Esophagus squamous epithelium (tissue), 5 donors: ENCODE measurements at regions not wholly inside any gene's neighbourhood (a gene's known extent, or its start where the extent isn't known, plus 50 kb on each side); places are given as distances from the start of the nearest gene placed in this dataset.

Source experiments
- DNase-seq: peaks from one replicate; lab custom pipeline; 2025; lab: John Stamatoyannopoulos, UW
- H3K27ac ChIP-seq, 4 donors: fragments of 200-600 bp; sonication (generic); one replicate each; pipeline ENCODE4 v1.5.1; 2016 to 2019; ENCODE audit warnings: mild to moderate bottlenecking in 1 of 4
- H3K27me3 ChIP-seq, 4 donors: fragments of 200-600 bp; sonication (generic); 1 replicate in 3 of 4; 2 replicates in 1 of 4; pipeline versions ENCODE4 v1.5.1 to v1.6.0; 2017 to 2021; ENCODE audit warnings: antibody characterized with exemption in 1 of 4
- H3K36me3 ChIP-seq, 3 donors: fragments of 200-600 bp; sonication (generic); one replicate each; pipeline ENCODE4 v1.5.1; 2016 to 2019
- H3K4me1 ChIP-seq, 3 donors: fragments of 200-600 bp; sonication (generic); one replicate each; pipeline ENCODE4 v1.5.1; 2017 to 2019
- H3K4me3 ChIP-seq, 4 donors: fragments of 200-600 bp; sonication (generic); 1 replicate in 3 of 4; 2 replicates in 1 of 4; pipeline ENCODE4 v1.5.1; 2016 to 2019; ENCODE audit warnings: mild to moderate bottlenecking in 2 of 4, moderate library complexity in 1 of 4
- H3K9me3 ChIP-seq, 3 donors: fragments of 200-600 bp; sonication (generic); one replicate each; pipeline ENCODE4 v1.5.1; 2016 to 2019
- POLR2A ChIP-seq, 4 donors: fragments of 450-650 bp; IDR thresholded peaks; one replicate each; pipeline ENCODE4 v1.6.1; 2017; ENCODE audit warnings: antibody characterized with exemption in 4 of 4, mild to moderate bottlenecking in 4 of 4, moderate library complexity in 3 of 4
- WGBS, 2 donors: methylation state at CpG; one replicate each; pipeline ENCODE4 v1.1.5; 2018; 5-methylcytosine and 5-hydroxymethylcytosine counted together
- intact Hi-C: fragments of 100-400 bp; cut with DNase I; formaldehyde crosslinking; loops from one replicate; pipeline ENCODE4 v1.15.0; 2022
- TF ChIP-seq, protein P1 (sequence below), 6 experiments: fragments of 450-650 bp in 4 of 6; fragments of 200-600 bp in 2 of 6; sonication (generic) in 2 of 6; IDR thresholded peaks; one replicate each; pipeline ENCODE4 v1.5.1; 2016 to 2019; ENCODE audit warnings: antibody characterized with exemption in 6 of 6, mild to moderate bottlenecking in 4 of 6, moderate library complexity in 4 of 6
- donor health status: DM: yes; HTN: yes; CAD: no.

DNA sequence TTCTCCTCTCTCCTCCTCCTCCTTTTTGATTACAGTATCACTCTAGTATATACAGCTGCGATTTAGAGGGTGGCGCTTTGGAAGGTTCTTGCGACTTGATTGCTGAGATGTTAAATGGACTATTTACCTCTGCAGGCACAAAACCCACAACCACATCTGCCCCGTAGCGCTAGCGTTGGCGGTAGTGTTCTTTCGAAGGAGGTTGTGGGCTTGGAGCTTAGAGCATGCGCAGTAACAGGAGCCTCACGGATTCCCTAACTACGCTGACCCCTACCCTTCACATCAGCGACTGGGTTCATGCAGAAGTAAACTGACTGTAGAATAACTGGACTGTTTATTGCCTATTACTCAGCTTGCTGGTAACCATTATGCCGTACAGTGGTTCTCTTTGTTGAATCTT is 58.0 kb downstream of the CGGBP1 start:
- Histone ChIP-seq H3K4me3 (peak overlapping the region in 2 of 4 donors; percentile 17 to 49), H3K27ac (no peak overlapping the region), H3K36me3 (no peaks in the 10 kb centered on the region), H3K9me3 (no peaks in the 10 kb centered on the region), H3K27me3 (no peaks in the 10 kb centered on the region), H3K4me1 (peaks cover 0 to 7% (median 4%) of the 10 kb centered on the region in 3 donors)
- no peak for TF ChIP-seq POLR2A (IDR thresholded peaks at IDR 0.05)
- TF ChIP-seq, protein P1, sequence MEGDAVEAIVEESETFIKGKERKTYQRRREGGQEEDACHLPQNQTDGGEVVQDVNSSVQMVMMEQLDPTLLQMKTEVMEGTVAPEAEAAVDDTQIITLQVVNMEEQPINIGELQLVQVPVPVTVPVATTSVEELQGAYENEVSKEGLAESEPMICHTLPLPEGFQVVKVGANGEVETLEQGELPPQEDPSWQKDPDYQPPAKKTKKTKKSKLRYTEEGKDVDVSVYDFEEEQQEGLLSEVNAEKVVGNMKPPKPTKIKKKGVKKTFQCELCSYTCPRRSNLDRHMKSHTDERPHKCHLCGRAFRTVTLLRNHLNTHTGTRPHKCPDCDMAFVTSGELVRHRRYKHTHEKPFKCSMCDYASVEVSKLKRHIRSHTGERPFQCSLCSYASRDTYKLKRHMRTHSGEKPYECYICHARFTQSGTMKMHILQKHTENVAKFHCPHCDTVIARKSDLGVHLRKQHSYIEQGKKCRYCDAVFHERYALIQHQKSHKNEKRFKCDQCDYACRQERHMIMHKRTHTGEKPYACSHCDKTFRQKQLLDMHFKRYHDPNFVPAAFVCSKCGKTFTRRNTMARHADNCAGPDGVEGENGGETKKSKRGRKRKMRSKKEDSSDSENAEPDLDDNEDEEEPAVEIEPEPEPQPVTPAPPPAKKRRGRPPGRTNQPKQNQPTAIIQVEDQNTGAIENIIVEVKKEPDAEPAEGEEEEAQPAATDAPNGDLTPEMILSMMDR (IDR thresholded peaks at IDR 0.05): no peak
- 17 to 53% methylated on average over 13 of the region's 13 CpGs for WGBS, 2 donors
- DNase-seq: no peak
- intact Hi-C loops: no loop called here

DNA sequence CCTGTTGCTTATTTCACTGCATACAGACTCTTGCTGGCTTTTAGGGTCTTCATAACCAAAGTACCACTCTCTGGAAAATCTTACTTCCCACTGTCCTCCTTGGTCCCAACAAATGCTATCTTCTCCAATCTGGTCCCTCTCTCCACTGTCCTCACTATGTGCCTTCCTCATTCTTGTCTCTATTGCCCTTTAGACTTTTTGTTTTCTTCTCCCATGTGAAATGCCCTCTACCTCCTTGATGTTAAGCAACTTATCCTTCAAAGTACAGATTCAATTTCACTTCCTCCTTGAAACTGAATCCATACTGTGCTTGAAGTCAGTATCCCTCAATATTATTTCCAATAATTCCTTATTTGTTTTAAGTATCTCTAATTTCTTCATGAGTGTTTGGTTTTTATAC is 60.8 kb downstream of the CGGBP1 start:
- Histone ChIP-seq H3K36me3 (no peaks in the 10 kb centered on the region), H3K27me3 (no peaks in the 10 kb centered on the region), H3K27ac (no peak overlapping the region), H3K4me1 (peaks cover 0 to 7% (median 4%) of the 10 kb centered on the region in 3 donors), H3K9me3 (no peaks in the 10 kb centered on the region), H3K4me3 (no peak overlapping the region)
- no peak for TF ChIP-seq POLR2A (IDR thresholded peaks at IDR 0.05)
- intact Hi-C loops: no loop called here
- DNase-seq: no peak

DNA sequence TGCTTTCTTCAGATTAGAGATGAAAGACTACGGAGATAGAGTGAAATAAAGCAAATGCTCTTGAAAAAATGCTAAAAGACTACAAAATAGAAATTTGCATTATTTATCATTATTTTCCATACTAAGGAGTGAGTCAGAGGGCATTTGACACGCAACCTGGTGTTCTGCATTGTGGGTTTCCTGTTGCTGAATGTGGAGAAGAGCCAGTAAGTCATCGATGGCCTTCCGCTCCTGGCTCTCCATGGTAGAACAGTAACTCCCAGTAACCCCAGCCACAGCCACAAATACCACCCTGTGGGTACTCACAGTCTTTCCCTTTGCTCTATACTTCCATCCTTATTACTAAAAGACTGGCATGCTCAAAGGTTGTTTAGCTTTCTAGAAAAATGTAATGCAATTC is 61.5 kb downstream of the CGGBP1 start:
- TF ChIP-seq POLR2A (IDR thresholded peaks at IDR 0.05): no peak
- TF ChIP-seq, protein P1 (IDR thresholded peaks at IDR 0.05): no peak
- Histone ChIP-seq H3K36me3 (no peaks in the 10 kb centered on the region), H3K9me3 (no peaks in the 10 kb centered on the region), H3K4me1 (peaks cover 0 to 7% (median 4%) of the 10 kb centered on the region in 3 donors), H3K27ac (no peak overlapping the region), H3K4me3 (no peak overlapping the region), H3K27me3 (no peaks in the 10 kb centered on the region)
- no peak for DNase-seq
- intact Hi-C loops: no loop called here
- 35 to 67% methylated on average over 4 of the region's 4 CpGs for WGBS, 2 donors

DNA sequence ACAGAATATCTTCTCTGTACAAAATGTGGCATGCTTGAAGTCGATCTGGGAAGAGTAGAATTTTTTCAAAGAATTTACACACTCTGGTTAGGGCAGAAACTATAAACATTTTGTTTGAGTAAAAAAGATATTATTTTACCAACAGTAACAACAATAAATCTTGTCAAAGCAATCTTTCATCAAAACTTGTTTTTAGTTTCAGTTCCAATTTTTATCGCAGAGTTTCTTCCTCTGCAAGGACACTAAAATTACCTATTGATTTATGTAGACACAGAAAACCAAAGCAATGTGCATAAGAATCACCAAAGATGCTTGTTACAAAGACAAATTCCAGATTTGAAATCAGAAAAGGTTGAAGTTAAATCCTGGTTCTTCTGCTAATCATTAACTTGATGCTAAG is 61.9 kb downstream of the CGGBP1 start:
- Histone ChIP-seq H3K36me3 (no peaks in the 10 kb centered on the region), H3K9me3 (no peaks in the 10 kb centered on the region), H3K4me1 (peaks cover 0 to 7% (median 4%) of the 10 kb centered on the region in 3 donors), H3K27me3 (no peaks in the 10 kb centered on the region), H3K4me3 (no peak overlapping the region), H3K27ac (no peak overlapping the region)
- TF ChIP-seq, protein P1 (IDR thresholded peaks at IDR 0.05): no peak
- no peak for TF ChIP-seq POLR2A (IDR thresholded peaks at IDR 0.05)
- intact Hi-C loops: no loop called here
- DNase-seq: no peak
- 53 to 55% methylated on average over 2 of the region's 2 CpGs for WGBS, 2 donors

DNA sequence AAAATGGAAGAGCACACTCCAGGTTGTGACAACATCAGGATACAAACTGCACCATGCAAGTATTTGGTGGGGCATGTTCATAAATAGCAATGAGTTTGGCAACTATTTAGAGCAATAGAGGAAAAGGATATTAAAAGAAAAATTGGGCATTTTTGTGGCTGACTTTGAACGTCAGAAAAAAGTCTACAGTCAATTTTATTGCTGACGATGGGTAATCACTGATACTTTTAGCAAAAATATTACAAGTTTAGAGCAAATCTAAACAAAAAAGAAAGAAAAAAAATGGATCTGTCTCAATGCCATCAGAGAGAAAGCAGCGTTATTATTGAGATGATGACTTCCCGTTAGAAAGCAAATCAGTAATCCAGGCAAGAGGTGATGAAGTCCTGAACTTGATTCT is 65.2 kb downstream of the CGGBP1 start:
- intact Hi-C loops: no loop called here
- no peak for DNase-seq

More for the DNA sequence above, 65.2 kb downstream of the CGGBP1 start:
- 90 to 91% methylated on average over 4 of the region's 4 CpGs for WGBS, 2 donors
- no peak overlapping the region for H3K4me3 ChIP-seq
- H3K27ac ChIP-seq: no peak overlapping the region
- no peaks in the 10 kb centered on the region for H3K9me3 ChIP-seq
- H3K4me1 ChIP-seq: no peaks in the 10 kb centered on the region
- H3K36me3 ChIP-seq: no peaks in the 10 kb centered on the region
- no peaks in the 10 kb centered on the region for H3K27me3 ChIP-seq
- no peak for TF ChIP-seq POLR2A (IDR thresholded peaks at IDR 0.05)
- TF ChIP-seq, protein P1 (IDR thresholded peaks at IDR 0.05): no peak
